Activated T-helper 1 cell treated with anti-CD3 and anti-CD28 coated beads, Interleukin-12 subunit alpha, Interleukin-12 subunit beta, Interleukin-2, Interleukin-4 antibody, amounts not matched to agents 30 ng/mL and 10 ng/mL and 1 ng/mL, durations not matched to agents 14 hours and 24 hours and 36 hours (primary cell): ENCODE measurements at regions not wholly inside any gene's neighbourhood (a gene's known extent, or its start where the extent isn't known, plus 50 kb on each side); places are given as distances from the start of the nearest gene placed in this dataset.

Experiments used
- DNase-seq: peaks from one replicate; pipeline ENCODE4 v3.0.0; 2021; ENCODE audit warnings: low spot score
- H3K27ac Mint-ChIP-seq: one replicate; pipeline ENCODE4 v1.8.0; 2021; ENCODE audit warnings: mild to moderate bottlenecking, mixed read lengths
- H3K27me3 Mint-ChIP-seq: one replicate; pipeline ENCODE4 v1.8.0; 2022; ENCODE audit warnings: mild to moderate bottlenecking, moderate library complexity, mixed read lengths; ENCODE audit not compliant: insufficient read depth
- H3K36me3 Mint-ChIP-seq: one replicate; pipeline ENCODE4 v1.8.0; 2021; ENCODE audit warnings: low read depth, mixed read lengths
- H3K4me1 Mint-ChIP-seq: one replicate; pipeline ENCODE4 v1.8.0; 2021; ENCODE audit warnings: low read depth, mixed read lengths
- H3K4me3 Mint-ChIP-seq: one replicate; pipeline ENCODE4 v1.8.0; 2021; ENCODE audit warnings: mild to moderate bottlenecking, moderate library complexity, mixed read lengths
- H3K9me3 Mint-ChIP-seq: one replicate; pipeline ENCODE4 v1.8.0; 2021; ENCODE audit warnings: mixed read lengths
- intact Hi-C: fragments of 100-400 bp; cut with micrococcal nuclease; formaldehyde crosslinking; loops from one replicate; pipeline ENCODE4 v1.15.1; 2024

DNA sequence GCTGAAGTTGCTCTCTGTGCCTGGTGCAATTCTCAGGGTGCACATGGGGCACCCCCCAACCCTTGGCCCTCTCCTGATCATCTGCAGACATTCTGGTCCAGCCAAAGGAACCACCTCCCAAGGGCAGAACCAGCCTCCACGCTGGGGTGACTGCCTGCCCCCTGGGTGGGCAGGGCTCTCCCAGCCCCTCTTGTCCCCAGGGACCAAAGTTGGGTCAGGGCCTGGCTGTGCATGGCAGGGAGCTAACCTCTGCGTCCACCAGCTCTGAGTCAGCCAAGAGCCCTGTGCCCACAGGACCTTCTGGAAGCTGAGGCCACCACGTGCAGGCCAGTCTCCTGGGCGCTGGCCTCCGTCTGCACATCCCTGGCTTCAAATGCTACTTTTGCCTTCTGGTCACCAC, 101.9 kb downstream of the SIK1 start:
- H3K36me3 Mint-ChIP-seq = no peaks in the 10 kb centered on the region
- no peak overlapping the region for H3K4me3 Mint-ChIP-seq
- no peaks in the 10 kb centered on the region for H3K9me3 Mint-ChIP-seq
- H3K27me3 Mint-ChIP-seq = peaks cover 5% of the 10 kb centered on the region
- H3K27ac Mint-ChIP-seq = no peak overlapping the region
- DNase-seq = no peak
- peaks cover 10% of the 10 kb centered on the region for H3K4me1 Mint-ChIP-seq
- intact Hi-C loops = no loop called here

DNA sequence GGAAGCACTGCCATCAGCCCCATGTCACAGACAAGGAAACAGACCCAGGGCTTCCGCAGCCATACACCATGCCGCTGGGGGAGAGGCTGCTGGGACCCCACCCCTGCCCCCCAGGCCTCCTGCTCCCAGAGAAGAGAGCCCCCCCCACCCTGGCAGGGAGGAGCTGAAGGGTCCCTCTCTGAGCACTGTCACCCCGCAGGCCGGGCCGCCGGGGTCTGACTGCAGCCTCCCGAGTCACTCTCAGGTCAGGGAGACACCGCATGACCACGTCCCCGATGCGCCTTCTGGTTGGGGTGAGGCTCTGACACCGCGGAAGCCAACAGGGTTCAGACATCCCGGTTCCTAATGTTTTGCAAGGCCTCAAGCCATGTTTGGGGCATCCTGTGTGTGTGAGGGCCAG, 102.3 kb downstream of the SIK1 start:
- intact Hi-C loops = no loop called here
- no peak for DNase-seq
- Mint-ChIP-seq H3K9me3 (no peaks in the 10 kb centered on the region), H3K27ac (no peak overlapping the region), H3K4me1 (peaks cover 10% of the 10 kb centered on the region), H3K27me3 (peaks cover 5% of the 10 kb centered on the region), H3K36me3 (no peaks in the 10 kb centered on the region), H3K4me3 (no peak overlapping the region)

DNA sequence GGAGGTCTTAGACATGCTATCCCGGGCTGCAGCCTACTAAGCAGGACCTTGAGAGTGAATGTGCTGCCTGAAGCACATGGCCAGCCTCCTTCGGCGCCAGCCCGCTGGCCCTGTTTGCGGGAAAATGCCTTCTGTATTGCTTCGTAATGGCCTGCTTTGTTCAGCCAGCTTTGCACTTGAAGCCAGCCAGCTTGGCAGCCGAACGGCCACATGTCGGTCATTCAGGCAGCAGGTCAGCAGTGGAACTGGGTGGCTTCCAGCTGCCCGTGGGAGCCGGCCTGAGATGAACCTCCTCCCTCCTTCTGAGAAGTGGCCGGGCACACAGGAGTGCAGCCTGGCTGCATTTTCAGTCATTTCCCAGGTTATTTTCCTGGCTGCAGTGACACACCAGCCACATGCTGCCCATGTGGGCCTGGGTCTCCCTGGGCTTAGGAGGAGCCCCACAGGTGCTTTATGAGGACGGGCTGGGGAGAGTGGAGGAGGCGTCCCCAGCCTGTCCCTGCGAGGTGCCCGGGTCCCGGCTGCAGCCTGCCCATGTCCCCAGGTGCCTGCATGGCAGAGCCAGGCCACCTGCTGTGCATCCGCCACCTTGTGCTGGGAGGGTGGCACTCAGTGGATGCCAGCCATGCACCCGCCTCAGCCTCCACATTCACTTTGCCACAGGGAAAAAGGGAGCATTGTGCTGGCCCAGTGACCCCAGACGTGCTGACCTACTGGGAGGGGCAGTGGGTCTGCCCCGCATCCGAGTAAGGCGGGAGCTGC, 103.5 kb downstream of the SIK1 start:
- no peak overlapping the region for H3K27ac Mint-ChIP-seq
- peaks cover 10% of the 10 kb centered on the region for H3K4me1 Mint-ChIP-seq
- H3K4me3 Mint-ChIP-seq = no peak overlapping the region
- no peaks in the 10 kb centered on the region for H3K36me3 Mint-ChIP-seq
- DNase-seq = no peak
- peaks cover 5% of the 10 kb centered on the region for H3K27me3 Mint-ChIP-seq
- H3K9me3 Mint-ChIP-seq = no peaks in the 10 kb centered on the region
- intact Hi-C loops = no loop called here

DNA sequence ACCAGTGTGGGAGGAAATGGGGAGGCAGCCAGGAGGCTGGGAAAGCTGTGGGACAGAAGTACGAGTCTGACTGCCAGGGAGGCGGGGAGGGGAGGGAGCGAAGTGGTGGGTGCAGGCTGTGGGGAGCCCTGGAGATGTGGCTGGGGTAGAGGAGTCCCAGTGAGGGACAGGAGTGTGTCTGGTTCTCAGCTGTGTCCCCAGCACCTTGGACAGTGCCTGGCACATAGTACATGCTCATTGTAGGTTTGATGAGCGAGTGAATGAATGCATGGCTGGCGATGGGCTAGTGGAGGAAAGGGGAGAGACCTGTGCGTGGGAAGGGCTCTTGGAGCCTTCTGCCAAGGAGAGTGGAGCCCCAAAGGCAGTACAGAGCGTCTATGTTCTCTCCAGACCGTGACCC, 104.1 kb downstream of the SIK1 start:
- DNase-seq = no peak
- Mint-ChIP-seq H3K27me3 (peaks cover 5% of the 10 kb centered on the region), H3K9me3 (no peaks in the 10 kb centered on the region), H3K4me1 (peaks cover 10% of the 10 kb centered on the region), H3K27ac (no peak overlapping the region), H3K4me3 (no peak overlapping the region), H3K36me3 (no peaks in the 10 kb centered on the region)
- intact Hi-C loops = no loop called here

DNA sequence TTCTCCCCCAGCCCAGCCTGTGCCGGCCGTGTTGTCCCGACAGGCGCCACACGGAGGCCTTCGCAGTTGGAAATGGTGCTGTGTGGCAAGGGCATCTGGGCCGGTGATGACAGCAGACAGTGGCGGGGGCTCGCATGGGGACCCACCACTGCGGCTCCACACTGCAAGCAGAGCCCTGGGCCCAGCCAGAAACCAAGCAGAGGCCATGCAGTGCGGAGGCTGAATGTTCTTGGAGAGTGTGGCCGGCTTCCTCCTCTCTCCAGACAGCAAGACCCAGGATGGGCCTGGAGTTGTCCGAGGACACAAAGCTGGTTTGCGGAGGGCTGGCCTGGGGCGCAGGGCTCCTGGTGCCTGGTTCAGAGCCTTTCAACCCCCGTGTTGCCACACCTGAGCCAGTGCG, 104.6 kb downstream of the SIK1 start:
- peaks cover 5% of the 10 kb centered on the region for H3K27me3 Mint-ChIP-seq
- DNase-seq = no peak
- intact Hi-C loops = no loop called here
- H3K27ac Mint-ChIP-seq = no peak overlapping the region
- no peak overlapping the region for H3K4me3 Mint-ChIP-seq
- no peaks in the 10 kb centered on the region for H3K36me3 Mint-ChIP-seq
- H3K4me1 Mint-ChIP-seq = peaks cover 10% of the 10 kb centered on the region
- H3K9me3 Mint-ChIP-seq = no peaks in the 10 kb centered on the region

DNA sequence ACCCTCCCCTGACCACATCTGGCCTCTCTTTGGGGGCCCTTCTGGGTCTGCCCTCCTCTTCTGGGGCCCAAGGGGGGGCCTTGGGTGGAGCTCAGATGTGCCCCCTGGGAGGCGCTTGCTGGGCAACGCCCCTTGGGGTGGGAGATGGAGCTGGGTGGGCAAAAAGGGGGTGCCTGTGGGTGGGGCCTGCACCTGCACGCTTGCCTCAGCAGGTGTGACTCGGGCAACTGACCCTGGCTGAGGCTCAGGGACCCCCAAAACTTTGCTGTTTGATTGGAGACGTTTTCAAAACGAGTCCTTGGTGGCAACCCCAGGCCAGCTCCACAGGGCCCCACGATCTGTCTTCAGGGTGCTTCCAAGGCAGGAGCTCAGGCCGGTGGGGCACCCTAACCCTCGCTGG, 105.3 kb downstream of the SIK1 start:
- H3K4me3 Mint-ChIP-seq = no peak overlapping the region
- peaks cover 8% of the 10 kb centered on the region for H3K4me1 Mint-ChIP-seq
- DNase-seq = no peak
- H3K27ac Mint-ChIP-seq = no peak overlapping the region
- H3K27me3 Mint-ChIP-seq = peaks cover 5% of the 10 kb centered on the region
- no peaks in the 10 kb centered on the region for H3K36me3 Mint-ChIP-seq
- H3K9me3 Mint-ChIP-seq = no peaks in the 10 kb centered on the region
- intact Hi-C loops = no loop called here

DNA sequence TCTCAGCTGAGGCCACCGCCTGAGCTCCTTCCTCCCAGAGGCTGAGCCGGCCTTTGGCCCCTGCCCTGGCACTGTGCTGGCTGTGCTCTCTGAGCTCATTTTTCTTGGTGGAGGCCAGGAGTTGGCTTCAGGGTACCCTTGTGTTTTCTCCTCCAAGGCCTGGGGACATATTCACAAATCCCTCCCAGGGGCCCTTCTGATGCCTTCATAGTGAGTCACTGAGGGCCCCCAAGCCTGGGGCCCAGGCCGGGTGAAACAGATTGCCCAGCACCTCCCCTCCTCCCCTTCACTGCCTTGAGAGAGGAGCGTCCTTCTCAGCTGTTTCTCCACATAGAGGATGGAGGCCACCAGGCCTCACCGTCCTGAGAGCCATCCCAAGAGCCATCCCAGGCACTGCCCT, 105.8 kb downstream of the SIK1 start:
- H3K4me1 Mint-ChIP-seq = peaks cover 3% of the 10 kb centered on the region

DNA sequence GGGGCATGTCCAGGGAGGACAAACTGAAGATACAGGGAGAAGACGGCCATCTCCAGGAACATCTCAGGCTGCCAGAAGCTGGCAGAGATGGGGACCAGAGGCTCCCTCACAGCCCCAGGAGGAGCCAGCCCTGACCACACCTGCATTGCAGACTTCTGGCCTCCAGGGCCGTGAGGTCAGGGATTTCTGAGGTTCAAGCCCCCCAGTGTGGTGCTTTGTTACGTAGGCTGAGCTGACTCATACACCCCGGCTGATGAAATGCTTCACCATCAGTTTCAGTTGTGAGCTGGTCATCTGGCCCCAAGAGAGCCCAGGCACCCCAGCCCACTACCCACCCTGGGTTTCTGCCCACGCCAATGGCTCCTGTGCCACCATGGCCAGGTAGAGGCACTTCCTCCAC, 106.4 kb downstream of the SIK1 start:
- Mint-ChIP-seq H3K9me3 (no peaks in the 10 kb centered on the region), H3K36me3 (no peaks in the 10 kb centered on the region), H3K27ac (no peak overlapping the region), H3K4me1 (no peaks in the 10 kb centered on the region), H3K27me3 (peaks cover 7% of the 10 kb centered on the region), H3K4me3 (no peak overlapping the region)
- intact Hi-C loops = no loop called here
- no peak for DNase-seq

More for the DNA sequence above, 105.8 kb downstream of the SIK1 start:
- intact Hi-C loops = no loop called here
- H3K27ac Mint-ChIP-seq = no peak overlapping the region
- H3K27me3 Mint-ChIP-seq = peaks cover 5% of the 10 kb centered on the region
- H3K4me3 Mint-ChIP-seq = no peak overlapping the region
- H3K36me3 Mint-ChIP-seq = no peaks in the 10 kb centered on the region
- no peaks in the 10 kb centered on the region for H3K9me3 Mint-ChIP-seq
- no peak for DNase-seq

DNA sequence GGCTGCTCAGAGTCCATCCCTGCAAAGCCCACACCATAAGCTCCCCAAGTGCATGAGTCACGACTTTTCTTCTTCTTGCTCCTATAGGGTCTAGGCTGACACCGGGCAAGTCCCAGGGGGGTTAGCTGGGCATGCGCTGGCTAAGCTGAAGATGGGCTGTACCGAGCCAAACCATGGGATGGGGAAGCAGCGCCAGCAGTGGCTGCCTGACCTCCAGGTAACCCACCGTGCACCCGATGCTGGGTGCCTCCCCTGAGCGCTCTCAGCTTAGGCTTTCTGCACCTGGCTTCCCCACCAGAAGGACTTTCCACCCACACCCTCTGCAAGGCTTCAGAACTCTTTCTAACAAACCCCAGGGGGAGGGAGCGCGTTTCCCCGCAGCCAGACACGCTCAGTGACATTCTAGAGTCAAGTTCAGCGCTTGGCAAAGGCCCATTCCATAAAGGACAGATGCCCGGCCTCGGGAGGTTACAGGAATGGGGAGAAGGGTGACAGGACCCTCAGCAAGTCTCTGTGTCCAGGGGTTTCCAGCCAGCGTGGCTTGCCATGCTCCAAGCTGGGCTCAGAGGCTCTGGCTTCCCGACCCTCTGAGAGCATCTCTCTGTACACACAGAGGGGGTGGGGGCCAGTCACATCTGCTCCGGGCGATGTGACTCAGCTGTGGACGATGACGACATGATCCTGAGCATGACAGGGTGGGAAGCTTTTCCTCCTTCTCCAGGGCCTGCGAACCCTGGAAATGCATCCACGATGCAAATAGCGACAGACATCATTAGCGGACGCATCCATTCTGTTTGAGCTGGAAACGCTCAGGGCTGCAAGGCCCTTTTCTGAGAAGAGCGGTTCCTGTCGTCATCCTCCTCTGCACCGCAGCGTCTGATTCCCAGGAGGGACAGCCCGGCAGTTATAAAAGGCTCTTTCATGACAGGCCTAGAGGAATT, 107.8 kb downstream of the SIK1 start:
- Mint-ChIP-seq H3K36me3 (no peaks in the 10 kb centered on the region), H3K4me3 (no peak overlapping the region), H3K27me3 (peaks cover 10% of the 10 kb centered on the region), H3K9me3 (no peaks in the 10 kb centered on the region), H3K27ac (no peak overlapping the region), H3K4me1 (no peaks in the 10 kb centered on the region)
- intact Hi-C loops = no loop called here
- no peak for DNase-seq

DNA sequence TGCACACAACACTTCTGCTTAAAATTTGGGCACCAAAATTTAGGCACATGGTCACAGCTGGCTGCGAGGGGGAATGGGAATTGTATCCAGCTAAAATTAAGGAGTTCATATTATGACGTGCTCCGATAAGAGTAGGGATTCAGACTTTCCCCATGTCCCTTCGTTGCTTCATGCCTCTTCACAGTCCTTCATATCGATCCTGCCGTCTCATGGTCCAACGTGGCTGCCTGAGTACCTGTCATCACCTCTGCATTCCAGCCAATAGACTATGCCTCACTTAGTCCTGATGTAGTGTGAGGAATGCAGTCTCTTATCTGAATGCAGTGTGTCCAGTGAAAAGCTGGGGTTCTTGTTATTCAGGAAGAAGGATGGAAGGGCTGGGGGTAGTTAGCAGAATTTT, 108.6 kb downstream of the SIK1 start:
- Mint-ChIP-seq H3K9me3 (no peaks in the 10 kb centered on the region), H3K27ac (no peak overlapping the region), H3K27me3 (peaks cover 10% of the 10 kb centered on the region), H3K36me3 (no peaks in the 10 kb centered on the region), H3K4me1 (no peaks in the 10 kb centered on the region), H3K4me3 (no peak overlapping the region)
- no peak for DNase-seq
- intact Hi-C loops = no loop called here

DNA sequence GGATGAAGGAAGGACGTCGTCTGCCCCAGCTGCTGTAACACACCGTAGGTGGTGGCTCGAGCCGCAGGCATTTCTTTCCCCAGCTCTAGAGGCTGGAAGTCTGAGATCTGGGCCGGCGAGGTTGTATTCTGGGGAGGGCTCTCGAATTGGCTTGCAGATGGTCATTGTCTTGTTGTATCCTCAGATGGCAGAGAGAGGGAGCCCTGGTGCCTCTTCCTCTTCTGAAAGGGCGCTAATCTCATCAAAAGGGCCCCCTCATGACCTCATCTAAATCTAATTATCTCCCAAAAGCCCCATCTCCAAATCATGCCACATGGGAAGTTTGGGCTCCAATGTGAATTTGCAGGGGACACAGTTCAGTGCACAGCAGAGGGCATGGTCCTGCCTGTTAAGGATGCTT, 109.0 kb downstream of the SIK1 start:
- Mint-ChIP-seq H3K9me3 (no peaks in the 10 kb centered on the region), H3K27me3 (peaks cover 9% of the 10 kb centered on the region), H3K4me3 (no peak overlapping the region), H3K36me3 (no peaks in the 10 kb centered on the region), H3K4me1 (no peaks in the 10 kb centered on the region), H3K27ac (no peak overlapping the region)
- intact Hi-C loops = no loop called here
- no peak for DNase-seq

DNA sequence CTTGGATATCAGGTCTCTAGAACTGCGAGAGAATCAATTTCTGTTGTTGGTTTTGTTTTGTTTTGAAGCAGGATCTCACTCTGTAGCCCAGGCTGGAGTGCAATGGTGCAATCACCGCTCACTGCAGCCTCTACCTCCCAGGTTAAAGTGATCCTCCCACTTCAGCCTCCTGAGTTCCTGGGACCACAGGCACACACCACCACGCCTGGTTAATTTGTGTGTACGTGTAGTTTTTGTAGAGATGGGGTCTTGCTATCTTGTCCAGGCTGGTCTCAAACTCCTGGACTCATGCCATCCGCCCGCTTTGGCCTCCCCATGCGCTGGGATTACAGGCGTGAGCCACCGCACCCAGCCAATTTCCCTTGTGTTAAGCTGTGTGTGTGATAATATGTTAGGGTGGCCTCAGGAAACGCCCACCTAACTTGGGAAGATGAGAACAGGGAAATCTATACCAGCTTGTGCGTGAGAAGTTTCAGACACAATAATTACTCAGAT, 109.6 kb downstream of the SIK1 start:
- H3K9me3 Mint-ChIP-seq = no peaks in the 10 kb centered on the region
- no peak overlapping the region for H3K27ac Mint-ChIP-seq
- H3K4me1 Mint-ChIP-seq = peaks cover under 1% of the 10 kb centered on the region
- no peak overlapping the region for H3K4me3 Mint-ChIP-seq
- no peak for DNase-seq
- no peaks in the 10 kb centered on the region for H3K36me3 Mint-ChIP-seq
- H3K27me3 Mint-ChIP-seq = peaks cover 4% of the 10 kb centered on the region
- intact Hi-C loops = no loop called here

DNA sequence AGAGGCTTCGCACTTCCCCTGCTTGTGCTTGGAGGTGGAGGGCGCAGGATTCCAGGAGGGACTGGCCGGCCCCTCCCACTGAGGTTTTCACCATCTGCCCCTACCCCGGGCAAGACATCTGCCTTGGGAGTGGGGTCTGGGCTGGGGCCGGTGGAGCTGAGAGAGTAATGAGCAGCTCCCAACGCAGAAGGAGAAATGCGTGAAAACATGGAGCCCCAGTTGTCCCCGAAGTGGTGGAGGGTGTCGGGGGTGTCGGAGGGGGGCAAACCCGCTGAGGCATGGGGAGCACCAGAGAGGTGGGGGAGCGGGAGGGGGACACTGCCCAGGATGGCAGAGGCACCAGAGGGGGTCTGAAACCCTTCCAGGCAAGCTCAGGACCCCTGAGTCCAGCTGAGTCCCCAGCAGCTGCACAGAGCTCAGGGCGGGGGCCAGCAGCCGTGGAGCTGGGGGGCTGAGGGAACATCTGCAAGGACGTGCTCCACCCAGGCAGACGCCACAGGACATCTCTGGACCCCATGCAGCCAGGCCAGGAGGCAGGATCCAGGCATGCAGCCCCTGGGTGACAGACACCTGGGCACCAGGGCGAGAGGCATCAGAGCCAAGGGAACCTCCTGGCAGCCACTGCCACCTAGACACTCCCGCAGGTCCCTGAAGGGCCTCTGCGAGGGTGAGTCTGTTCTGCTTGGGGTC, 110.6 kb downstream of the SIK1 start:
- Mint-ChIP-seq H3K4me3 (no peak overlapping the region), H3K27ac (no peak overlapping the region), H3K27me3 (peaks cover 4% of the 10 kb centered on the region), H3K4me1 (peaks cover 4% of the 10 kb centered on the region), H3K9me3 (no peaks in the 10 kb centered on the region), H3K36me3 (no peaks in the 10 kb centered on the region)
- DNase-seq = no peak
- intact Hi-C loops = no loop called here
